CD4-positive, alpha-beta T cell treated with Interleukin-21 for 1 hour (primary cell): ENCODE measurements at regions not wholly inside any gene's neighbourhood (a gene's known extent, or its start where the extent isn't known, plus 50 kb on each side); places are given as distances from the start of the nearest gene placed in this dataset.

Experiments used
- DNase-seq: peaks from one replicate; pipeline ENCODE4 v3.0.0-alpha.2; 2020

- no peak for DNase-seq
These were observed 299.5 kb upstream of the RASGRP1 start for GRCh38 chr15:38864122-38864521.

- DNase-seq, result no peak
These were observed 300.4 kb upstream of the RASGRP1 start for GRCh38 chr15:38864827-38865581.

GRCh38 chr15:38867556-38867955, 302.9 kb upstream of the RASGRP1 start:
- DNase-seq, result no peak

GRCh38 chr15:38868326-38869114, 303.9 kb upstream of the RASGRP1 start:
- DNase-seq, result no peak

- no peak for DNase-seq
These were observed 307.0 kb upstream of the RASGRP1 start for GRCh38 chr15:38871638-38872037.

- DNase-seq, result no peak
These were observed 308.1 kb upstream of the RASGRP1 start for GRCh38 chr15:38872732-38873131.

GRCh38 chr15:38873158-38873557, 308.5 kb upstream of the RASGRP1 start:
- no peak for DNase-seq

GRCh38 chr15:38874464-38874863, 309.9 kb upstream of the RASGRP1 start:
- DNase-seq, result no peak

- DNase-seq, result no peak
These were observed 311.6 kb upstream of the RASGRP1 start for GRCh38 chr15:38876211-38876610.

GRCh38 chr15:38876621-38877020, 312.0 kb upstream of the RASGRP1 start:
- DNase-seq, result no peak

GRCh38 chr15:38877471-38877870, 312.9 kb upstream of the RASGRP1 start:
- no peak for DNase-seq

- DNase-seq, result no peak
These were observed 313.4 kb upstream of the RASGRP1 start for GRCh38 chr15:38878026-38878425.

- DNase-seq, result no peak
These were observed 314.3 kb upstream of the RASGRP1 start for GRCh38 chr15:38878926-38879325.

GRCh38 chr15:38879909-38880471, 315.4 kb upstream of the RASGRP1 start:
- no peak for DNase-seq

- DNase-seq, result no peak
These were observed 317.6 kb upstream of the RASGRP1 start for GRCh38 chr15:38882221-38882620.

- DNase-seq, result no peak
These were observed 319.4 kb upstream of the RASGRP1 start for GRCh38 chr15:38883987-38884386.

GRCh38 chr15:38885001-38885400, 320.4 kb upstream of the RASGRP1 start:
- DNase-seq, result no peak

GRCh38 chr15:38885471-38885952, 320.9 kb upstream of the RASGRP1 start:
- no peak for DNase-seq

- no peak for DNase-seq
These were observed 321.9 kb upstream of the RASGRP1 start for GRCh38 chr15:38886315-38887163.

GRCh38 chr15:38888701-38889221, 324.1 kb upstream of the RASGRP1 start:
- no peak for DNase-seq

GRCh38 chr15:38890194-38890593, 325.6 kb upstream of the RASGRP1 start:
- no peak for DNase-seq

GRCh38 chr15:38893925-38894242, 329.3 kb upstream of the RASGRP1 start:
- DNase-seq, result no peak
